ENCODE measurements at regions not wholly inside any gene's neighbourhood (a gene's known extent, or its start where the extent isn't known, plus 50 kb on each side); places are given as distances from the start of the nearest gene placed in this dataset.
"Not testable (repeated sequence)": the region's sequence is repeated elsewhere in the genome, so short reads cannot be mapped to it uniquely, and the experiment has no call there.

GRCh38 chr2:221911890-221912289, 339.8 kb upstream of the EPHA4 start:
- DNase-seq, result no peak

GRCh38 chr2:221911321-221911720, 339.2 kb upstream of the EPHA4 start:
- DNase-seq, result no peak

GRCh38 chr2:221908518-221908917, 336.4 kb upstream of the EPHA4 start:
- DNase-seq, result no peak

- DNase-seq, result no peak
These were observed 325.6 kb upstream of the EPHA4 start for GRCh38 chr2:221897718-221898117.

GRCh38 chr2:221896505-221897151, 324.5 kb upstream of the EPHA4 start:
- DNase-seq, result no peak

DNA sequence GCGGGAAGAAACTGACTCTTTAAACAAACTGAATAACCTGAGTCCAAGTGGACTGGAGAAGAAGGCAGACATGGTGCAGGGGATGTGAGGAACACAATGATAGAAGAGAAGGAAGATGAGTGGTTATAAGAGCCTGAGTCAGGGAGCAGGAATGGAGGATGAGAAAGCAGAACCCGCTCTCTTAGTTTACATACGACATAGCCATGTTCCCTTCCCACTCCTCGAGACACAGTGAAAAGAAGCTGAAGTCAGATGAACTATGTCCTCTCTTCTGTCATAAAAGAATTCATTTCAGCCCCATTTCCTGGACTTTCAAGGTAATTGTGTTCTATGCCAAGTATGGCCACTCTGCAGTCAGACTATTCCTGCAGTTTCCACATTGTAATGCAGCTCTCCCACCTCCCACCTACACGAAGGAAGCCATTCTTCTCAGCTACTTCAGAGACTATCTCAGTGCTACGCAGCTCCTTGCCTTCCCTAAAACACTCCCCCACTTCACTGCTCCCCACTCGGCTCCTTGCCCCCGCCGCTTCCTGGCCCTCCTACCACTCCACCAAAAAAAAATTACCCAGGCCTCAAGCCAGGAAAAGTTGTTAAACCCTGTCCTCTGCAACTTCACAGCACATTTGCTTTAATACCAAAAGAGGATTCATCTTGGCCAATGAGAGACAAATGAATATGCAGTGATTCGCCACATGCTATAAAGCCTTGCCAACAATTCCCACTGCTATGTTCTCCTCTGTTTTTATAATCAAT, 323.4 kb upstream of the EPHA4 start:
- DNase-seq, result no peak

- no peak for DNase-seq
These were observed 321.4 kb upstream of the EPHA4 start for GRCh38 chr2:221893501-221893900.

DNA sequence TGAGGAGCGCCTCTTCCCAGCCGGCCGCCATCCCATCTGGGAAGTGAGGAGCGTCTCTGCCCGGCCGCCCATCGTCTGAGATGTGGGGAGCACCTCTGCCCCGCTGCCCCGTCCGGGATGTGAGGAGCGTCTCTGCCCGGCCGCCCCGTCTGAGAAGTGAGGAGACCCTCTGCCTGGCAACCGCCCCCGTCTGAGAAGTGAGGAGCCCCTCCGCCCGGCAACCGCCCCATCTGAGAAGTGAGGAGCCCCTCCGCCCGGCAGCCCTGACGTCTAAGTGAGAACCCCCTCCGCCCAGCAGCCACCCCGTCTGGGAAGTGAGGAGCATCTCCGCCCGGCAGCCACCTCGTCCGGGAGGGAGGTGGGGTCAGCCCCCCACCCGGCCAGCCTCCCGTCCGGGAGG, 319.9 kb upstream of the EPHA4 start:
- DNase-seq, result not testable (repeated sequence)

DNA sequence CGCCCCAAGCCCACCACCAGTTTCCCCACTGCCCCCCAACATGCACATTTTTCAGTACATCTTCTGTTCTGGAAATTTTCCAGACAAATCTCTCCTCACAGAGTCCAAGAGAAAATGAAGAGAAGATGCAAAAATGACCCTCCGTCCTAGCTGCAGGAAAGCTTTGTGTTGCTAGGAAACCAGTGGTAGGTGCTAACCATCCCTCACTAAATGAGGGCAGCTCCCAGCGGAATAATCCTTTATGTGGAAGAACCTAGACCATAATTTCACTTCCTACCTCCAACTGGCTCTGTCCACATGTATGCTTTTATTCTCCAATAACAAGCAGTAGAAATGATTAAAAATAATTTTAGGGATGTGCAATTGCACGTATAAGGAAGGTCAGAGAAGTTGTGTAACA, 311.9 kb upstream of the EPHA4 start:
- DNase-seq, result no peak

DNA sequence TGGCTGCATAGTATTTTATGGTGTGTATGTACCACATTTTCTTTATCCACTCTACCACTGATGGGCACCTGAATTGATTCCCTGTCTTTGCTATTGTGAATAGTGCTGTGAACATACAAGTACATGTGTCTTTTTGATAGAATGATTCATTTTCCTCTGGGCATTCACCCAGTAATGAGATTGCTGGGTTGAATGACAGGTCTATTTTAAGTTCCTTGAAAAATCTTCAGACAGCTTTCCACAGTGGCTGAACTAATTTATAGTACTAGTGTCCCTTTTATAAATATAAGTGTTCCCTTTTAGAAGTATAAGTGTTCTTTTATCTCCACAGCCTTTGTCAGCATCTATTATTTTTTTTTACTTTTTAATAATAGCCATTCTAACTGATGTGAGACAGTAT, 303.9 kb upstream of the EPHA4 start:
- DNase-seq, result no peak

GRCh38 chr2:221874444-221874843, 302.3 kb upstream of the EPHA4 start:
- no peak for DNase-seq

- DNase-seq, result no peak
These were observed 285.6 kb upstream of the EPHA4 start for GRCh38 chr2:221857719-221858118.

- DNase-seq, result no peak
These were observed 281.2 kb upstream of the EPHA4 start for GRCh38 chr2:221853297-221853696.

- DNase-seq, result no peak
These were observed 279.5 kb upstream of the EPHA4 start for GRCh38 chr2:221851531-221852045.

DNA sequence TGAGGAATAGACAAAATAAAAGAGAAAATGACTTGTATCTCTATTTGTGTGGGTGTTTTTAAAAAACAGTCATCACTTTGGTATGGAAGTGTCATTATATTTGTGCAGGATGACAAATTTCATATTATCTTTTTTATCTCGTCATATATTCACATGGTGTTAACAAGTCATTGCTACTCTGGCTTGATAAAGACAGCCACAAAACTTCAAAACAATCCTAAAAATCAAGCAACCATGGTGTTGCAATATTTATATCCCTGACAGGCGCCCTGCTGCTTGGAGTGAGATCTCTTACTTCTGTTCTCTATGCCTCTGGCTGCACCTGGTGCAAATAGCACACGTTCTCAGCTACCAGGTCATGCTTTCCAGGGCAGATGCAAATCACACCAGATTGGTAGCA, 278.0 kb upstream of the EPHA4 start:
- no peak for DNase-seq

DNA sequence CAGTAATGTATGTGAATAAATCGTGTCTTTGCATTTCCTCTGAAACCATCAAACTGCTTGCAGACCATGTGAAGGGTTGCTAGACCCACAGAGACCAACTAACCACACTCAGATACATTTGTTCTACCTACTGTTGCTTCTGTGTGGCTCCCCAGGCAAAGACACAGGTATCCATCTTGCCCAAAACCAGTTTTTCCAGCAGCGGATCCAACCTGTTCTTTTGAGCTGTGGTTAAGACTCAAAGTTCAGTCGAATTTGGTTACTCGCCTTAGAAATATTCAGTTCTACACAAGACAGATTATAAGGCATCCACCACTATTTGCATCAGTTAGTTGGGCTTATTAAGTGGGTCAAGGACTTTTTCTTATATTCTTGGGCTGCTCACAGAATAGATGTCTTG, 276.2 kb upstream of the EPHA4 start:
- DNase-seq, result no peak

- no peak for DNase-seq
These were observed 272.9 kb upstream of the EPHA4 start for GRCh38 chr2:221845021-221845365.

GRCh38 chr2:221844212-221845020, 272.3 kb upstream of the EPHA4 start:
- DNase-seq, result no peak

GRCh38 chr2:221836095-221836494, 264.0 kb upstream of the EPHA4 start:
- no peak for DNase-seq

GRCh38 chr2:221833966-221834365, 261.9 kb upstream of the EPHA4 start:
- DNase-seq, result no peak

GRCh38 chr2:221831051-221831450, 258.9 kb upstream of the EPHA4 start:
- no peak for DNase-seq

GRCh38 chr2:221822416-221822815, 250.3 kb upstream of the EPHA4 start:
- no peak for DNase-seq

DNA sequence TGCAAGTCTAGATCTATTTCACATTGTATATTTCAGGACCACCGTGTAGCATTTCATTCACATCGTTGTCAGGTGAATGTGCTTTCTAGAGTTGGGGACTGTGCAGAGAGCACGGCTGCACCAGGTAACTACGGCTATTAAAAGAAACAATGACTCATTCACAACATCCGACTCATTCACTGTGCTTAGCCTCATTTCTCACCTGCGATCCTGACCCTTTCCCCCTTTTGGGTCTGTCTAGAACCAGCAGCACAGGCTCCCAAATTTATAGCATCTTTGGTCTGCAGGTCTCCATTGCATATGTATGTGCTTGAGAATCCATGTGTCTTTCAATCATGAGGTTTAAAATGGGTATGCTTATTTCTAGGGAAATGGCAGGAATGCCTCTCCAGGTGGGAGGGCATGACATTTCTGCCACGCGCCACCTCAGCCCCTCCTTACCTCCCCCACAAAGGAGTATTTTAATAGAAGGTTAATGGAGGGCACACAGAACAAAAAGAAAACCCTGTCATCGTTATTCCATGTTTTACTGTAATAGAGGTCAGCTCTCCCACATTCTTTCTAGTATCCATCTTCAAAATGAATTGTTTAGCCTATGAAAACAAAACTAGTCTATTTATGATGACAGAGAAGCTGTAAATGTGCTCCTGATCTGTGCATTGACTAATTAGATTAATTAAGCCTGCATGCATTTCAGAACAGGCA, 246.7 kb upstream of the EPHA4 start:
- DNase-seq, result no peak

Data from NCI-H2029 treated with DMSO at 0.1 percent for 48 hours (cell line).